ENCODE measurements at regions not wholly inside any gene's neighbourhood (a gene's known extent, or its start where the extent isn't known, plus 50 kb on each side); places are given as distances from the start of the nearest gene placed in this dataset.

DNA sequence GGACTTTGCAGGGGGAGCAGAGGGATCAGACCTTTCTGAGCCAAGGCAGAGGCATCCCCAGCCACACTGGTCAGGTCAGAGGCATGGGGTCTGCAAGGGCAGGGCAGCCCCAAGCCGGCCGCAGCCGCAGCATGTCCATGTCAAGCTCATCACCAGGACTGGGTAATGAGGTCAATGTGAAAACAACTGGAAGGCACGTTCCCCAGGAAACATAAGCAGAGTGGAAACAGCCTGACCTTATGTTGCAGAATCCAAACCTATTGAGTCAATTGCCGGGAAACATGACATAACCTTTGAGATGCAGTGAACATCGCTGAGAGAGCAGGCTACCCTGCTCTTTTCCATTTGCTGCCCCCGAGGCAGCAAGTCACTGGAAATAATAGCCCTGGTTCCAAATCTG lies 315.1 kb upstream of the IGF1R start:
- no peak for TF ChIP-seq EZH2phosphoT487 (IDR thresholded peaks at IDR 0.05; ENCODE audit: borderline replicate concordance, low read length)
- TF ChIP-seq CTCF (IDR thresholded peaks at IDR 0.05; ENCODE audit: low read depth, low read length, poor library complexity, severe bottlenecking) = no peak

Data from DOHH2 (cell line).